GM23338 (cell line): ENCODE measurements at regions not wholly inside any gene's neighbourhood (a gene's known extent, or its start where the extent isn't known, plus 50 kb on each side); places are given as distances from the start of the nearest gene placed in this dataset.

ENCODE experiments used
- CREB1 ChIP-seq: fragments of 250-450 bp; sonication (Bioruptor Pico); IDR thresholded peaks from 2 replicates; pipeline ENCODE4 v1.5.0; 2020; ENCODE audit warnings: low read depth, mild to moderate bottlenecking, moderate library complexity
- EZH2 ChIP-seq: fragments of 200-600 bp; sonication (generic); IDR thresholded peaks from one replicate; pipeline ENCODE4 v1.8.0; 2017; ENCODE audit warnings: antibody characterized with exemption, mild to moderate bottlenecking, low read depth; ENCODE audit not compliant: unreplicated experiment
- EZH2phosphoT487 ChIP-seq: fragments of 200-600 bp; sonication (generic); IDR thresholded peaks from one replicate; pipeline ENCODE4 v1.8.1; 2018; ENCODE audit warnings: antibody characterized with exemption; ENCODE audit not compliant: unreplicated experiment
- JUNB ChIP-seq: IDR thresholded peaks from one replicate; pipeline ENCODE4 v1.6.1; 2016; ENCODE audit warnings: antibody characterized with exemption; ENCODE audit not compliant: unreplicated experiment
- NANOG ChIP-seq: IDR thresholded peaks from 2 replicates; pipeline ENCODE4 v1.6.1; 2016; ENCODE audit warnings: antibody characterized with exemption, borderline replicate concordance
- POLR2AphosphoS5 ChIP-seq: IDR thresholded peaks from 2 replicates; pipeline ENCODE4 v1.6.1; 2016; ENCODE audit warnings: antibody characterized with exemption, low read depth
- STAT1 ChIP-seq: IDR thresholded peaks from one replicate; pipeline ENCODE4 v1.6.1; 2016; ENCODE audit warnings: antibody characterized with exemption; ENCODE audit not compliant: unreplicated experiment
- ZNF114 ChIP-seq: fragments of 250-450 bp; sonication (Bioruptor Pico); IDR thresholded peaks from 2 replicates; pipeline ENCODE4 v1.5.0; 2020; ENCODE audit warnings: mild to moderate bottlenecking, moderate library complexity
- ZNF331 ChIP-seq: fragments of 250-450 bp; sonication (Bioruptor Pico); IDR thresholded peaks from 2 replicates; pipeline ENCODE4 v1.5.0; 2020; ENCODE audit warnings: low read depth, mild to moderate bottlenecking, moderate library complexity
- TF ChIP-seq, protein P1 (sequence below), 2 experiments: fragments of 200-600 bp in 1 of 2; sonication (generic) in 1 of 2; conservative IDR thresholded peaks; 2 replicates each; pipeline versions ENCODE4 v1.5.1 to v1.6.1; 2016 to 2017; ENCODE audit warnings: antibody characterized with exemption in 2 of 2, low read depth in 2 of 2, mild to moderate bottlenecking in 2 of 2, moderate library complexity in 1 of 2
- TF ChIP-seq, protein P2 (sequence below): fragments of 250-450 bp; sonication (Bioruptor Pico); IDR thresholded peaks from 2 replicates; pipeline ENCODE4 v1.5.0; 2020; ENCODE audit warnings: mild to moderate bottlenecking, moderate library complexity
- TF ChIP-seq, protein P3 (sequence below): IDR thresholded peaks from one replicate; pipeline ENCODE4 v1.6.1; 2018; ENCODE audit warnings: antibody characterized with exemption; ENCODE audit not compliant: unreplicated experiment
- TF ChIP-seq, protein P4 (sequence below): IDR thresholded peaks from 2 replicates; pipeline ENCODE4 v1.6.1; 2016; ENCODE audit warnings: antibody characterized with exemption

DNA sequence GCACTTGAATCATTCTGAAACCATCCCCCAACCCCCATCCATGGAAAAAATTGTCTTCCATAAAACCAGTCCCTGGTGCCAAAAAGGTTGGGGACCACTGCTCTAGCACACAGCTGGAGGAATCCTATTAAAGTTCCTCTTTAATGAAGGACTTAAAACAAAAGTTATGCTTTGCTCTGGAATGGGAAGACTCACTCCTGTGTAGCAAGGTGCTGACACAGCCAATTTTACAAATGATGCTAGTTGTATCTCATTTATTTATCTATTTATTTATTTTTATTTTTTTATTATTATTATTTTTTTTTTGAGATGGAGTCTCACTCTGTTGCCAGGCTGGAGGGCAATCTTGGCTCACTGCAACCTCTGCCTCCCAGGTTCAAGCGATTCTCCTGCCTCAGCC lies 58.9 kb upstream of the NDUFV2 start:
- TF ChIP-seq, protein P1, sequence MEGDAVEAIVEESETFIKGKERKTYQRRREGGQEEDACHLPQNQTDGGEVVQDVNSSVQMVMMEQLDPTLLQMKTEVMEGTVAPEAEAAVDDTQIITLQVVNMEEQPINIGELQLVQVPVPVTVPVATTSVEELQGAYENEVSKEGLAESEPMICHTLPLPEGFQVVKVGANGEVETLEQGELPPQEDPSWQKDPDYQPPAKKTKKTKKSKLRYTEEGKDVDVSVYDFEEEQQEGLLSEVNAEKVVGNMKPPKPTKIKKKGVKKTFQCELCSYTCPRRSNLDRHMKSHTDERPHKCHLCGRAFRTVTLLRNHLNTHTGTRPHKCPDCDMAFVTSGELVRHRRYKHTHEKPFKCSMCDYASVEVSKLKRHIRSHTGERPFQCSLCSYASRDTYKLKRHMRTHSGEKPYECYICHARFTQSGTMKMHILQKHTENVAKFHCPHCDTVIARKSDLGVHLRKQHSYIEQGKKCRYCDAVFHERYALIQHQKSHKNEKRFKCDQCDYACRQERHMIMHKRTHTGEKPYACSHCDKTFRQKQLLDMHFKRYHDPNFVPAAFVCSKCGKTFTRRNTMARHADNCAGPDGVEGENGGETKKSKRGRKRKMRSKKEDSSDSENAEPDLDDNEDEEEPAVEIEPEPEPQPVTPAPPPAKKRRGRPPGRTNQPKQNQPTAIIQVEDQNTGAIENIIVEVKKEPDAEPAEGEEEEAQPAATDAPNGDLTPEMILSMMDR (conservative IDR thresholded peaks at IDR 0.05; ENCODE audit: low read depth in 2 of 2): no peak
- TF ChIP-seq POLR2AphosphoS5: no peak
- no peak for TF ChIP-seq JUNB
- TF ChIP-seq ZNF114 (CRISPR knock-in tag): no peak
- no peak for TF ChIP-seq EZH2
- TF ChIP-seq, protein P2, sequence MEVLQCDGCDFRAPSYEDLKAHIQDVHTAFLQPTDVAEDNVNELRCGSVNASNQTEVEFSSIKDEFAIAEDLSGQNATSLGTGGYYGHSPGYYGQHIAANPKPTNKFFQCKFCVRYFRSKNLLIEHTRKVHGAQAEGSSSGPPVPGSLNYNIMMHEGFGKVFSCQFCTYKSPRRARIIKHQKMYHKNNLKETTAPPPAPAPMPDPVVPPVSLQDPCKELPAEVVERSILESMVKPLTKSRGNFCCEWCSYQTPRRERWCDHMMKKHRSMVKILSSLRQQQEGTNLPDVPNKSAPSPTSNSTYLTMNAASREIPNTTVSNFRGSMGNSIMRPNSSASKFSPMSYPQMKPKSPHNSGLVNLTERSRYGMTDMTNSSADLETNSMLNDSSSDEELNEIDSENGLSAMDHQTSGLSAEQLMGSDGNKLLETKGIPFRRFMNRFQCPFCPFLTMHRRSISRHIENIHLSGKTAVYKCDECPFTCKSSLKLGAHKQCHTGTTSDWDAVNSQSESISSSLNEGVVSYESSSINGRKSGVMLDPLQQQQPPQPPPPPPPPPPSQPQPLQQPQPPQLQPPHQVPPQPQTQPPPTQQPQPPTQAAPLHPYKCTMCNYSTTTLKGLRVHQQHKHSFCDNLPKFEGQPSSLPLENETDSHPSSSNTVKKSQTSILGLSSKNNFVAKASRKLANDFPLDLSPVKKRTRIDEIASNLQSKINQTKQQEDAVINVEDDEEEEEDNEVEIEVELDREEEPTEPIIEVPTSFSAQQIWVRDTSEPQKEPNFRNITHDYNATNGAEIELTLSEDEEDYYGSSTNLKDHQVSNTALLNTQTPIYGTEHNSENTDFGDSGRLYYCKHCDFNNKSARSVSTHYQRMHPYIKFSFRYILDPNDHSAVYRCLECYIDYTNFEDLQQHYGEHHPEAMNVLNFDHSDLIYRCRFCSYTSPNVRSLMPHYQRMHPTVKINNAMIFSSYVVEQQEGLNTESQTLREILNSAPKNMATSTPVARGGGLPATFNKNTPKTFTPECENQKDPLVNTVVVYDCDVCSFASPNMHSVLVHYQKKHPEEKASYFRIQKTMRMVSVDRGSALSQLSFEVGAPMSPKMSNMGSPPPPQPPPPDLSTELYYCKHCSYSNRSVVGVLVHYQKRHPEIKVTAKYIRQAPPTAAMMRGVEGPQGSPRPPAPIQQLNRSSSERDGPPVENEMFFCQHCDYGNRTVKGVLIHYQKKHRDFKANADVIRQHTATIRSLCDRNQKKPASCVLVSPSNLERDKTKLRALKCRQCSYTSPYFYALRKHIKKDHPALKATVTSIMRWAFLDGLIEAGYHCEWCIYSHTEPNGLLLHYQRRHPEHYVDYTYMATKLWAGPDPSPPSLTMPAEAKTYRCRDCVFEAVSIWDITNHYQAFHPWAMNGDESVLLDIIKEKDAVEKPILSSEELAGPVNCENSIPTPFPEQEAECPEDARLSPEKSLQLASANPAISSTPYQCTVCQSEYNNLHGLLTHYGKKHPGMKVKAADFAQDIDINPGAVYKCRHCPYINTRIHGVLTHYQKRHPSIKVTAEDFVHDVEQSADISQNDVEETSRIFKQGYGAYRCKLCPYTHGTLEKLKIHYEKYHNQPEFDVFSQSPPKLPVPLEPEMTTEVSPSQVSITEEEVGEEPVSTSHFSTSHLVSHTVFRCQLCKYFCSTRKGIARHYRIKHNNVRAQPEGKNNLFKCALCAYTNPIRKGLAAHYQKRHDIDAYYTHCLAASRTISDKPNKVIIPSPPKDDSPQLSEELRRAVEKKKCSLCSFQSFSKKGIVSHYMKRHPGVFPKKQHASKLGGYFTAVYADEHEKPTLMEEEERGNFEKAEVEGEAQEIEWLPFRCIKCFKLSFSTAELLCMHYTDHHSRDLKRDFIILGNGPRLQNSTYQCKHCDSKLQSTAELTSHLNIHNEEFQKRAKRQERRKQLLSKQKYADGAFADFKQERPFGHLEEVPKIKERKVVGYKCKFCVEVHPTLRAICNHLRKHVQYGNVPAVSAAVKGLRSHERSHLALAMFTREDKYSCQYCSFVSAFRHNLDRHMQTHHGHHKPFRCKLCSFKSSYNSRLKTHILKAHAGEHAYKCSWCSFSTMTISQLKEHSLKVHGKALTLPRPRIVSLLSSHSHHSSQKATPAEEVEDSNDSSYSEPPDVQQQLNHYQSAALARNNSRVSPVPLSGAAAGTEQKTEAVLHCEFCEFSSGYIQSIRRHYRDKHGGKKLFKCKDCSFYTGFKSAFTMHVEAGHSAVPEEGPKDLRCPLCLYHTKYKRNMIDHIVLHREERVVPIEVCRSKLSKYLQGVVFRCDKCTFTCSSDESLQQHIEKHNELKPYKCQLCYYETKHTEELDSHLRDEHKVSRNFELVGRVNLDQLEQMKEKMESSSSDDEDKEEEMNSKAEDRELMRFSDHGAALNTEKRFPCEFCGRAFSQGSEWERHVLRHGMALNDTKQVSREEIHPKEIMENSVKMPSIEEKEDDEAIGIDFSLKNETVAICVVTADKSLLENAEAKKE (CRISPR knock-in tag): no peak
- TF ChIP-seq EZH2phosphoT487: no peak
- TF ChIP-seq, protein P3, sequence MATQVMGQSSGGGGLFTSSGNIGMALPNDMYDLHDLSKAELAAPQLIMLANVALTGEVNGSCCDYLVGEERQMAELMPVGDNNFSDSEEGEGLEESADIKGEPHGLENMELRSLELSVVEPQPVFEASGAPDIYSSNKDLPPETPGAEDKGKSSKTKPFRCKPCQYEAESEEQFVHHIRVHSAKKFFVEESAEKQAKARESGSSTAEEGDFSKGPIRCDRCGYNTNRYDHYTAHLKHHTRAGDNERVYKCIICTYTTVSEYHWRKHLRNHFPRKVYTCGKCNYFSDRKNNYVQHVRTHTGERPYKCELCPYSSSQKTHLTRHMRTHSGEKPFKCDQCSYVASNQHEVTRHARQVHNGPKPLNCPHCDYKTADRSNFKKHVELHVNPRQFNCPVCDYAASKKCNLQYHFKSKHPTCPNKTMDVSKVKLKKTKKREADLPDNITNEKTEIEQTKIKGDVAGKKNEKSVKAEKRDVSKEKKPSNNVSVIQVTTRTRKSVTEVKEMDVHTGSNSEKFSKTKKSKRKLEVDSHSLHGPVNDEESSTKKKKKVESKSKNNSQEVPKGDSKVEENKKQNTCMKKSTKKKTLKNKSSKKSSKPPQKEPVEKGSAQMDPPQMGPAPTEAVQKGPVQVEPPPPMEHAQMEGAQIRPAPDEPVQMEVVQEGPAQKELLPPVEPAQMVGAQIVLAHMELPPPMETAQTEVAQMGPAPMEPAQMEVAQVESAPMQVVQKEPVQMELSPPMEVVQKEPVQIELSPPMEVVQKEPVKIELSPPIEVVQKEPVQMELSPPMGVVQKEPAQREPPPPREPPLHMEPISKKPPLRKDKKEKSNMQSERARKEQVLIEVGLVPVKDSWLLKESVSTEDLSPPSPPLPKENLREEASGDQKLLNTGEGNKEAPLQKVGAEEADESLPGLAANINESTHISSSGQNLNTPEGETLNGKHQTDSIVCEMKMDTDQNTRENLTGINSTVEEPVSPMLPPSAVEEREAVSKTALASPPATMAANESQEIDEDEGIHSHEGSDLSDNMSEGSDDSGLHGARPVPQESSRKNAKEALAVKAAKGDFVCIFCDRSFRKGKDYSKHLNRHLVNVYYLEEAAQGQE: no peak
- no peak for TF ChIP-seq CREB1
- no peak for TF ChIP-seq NANOG
- TF ChIP-seq ZNF331 (CRISPR knock-in tag): no peak
- TF ChIP-seq, protein P4, sequence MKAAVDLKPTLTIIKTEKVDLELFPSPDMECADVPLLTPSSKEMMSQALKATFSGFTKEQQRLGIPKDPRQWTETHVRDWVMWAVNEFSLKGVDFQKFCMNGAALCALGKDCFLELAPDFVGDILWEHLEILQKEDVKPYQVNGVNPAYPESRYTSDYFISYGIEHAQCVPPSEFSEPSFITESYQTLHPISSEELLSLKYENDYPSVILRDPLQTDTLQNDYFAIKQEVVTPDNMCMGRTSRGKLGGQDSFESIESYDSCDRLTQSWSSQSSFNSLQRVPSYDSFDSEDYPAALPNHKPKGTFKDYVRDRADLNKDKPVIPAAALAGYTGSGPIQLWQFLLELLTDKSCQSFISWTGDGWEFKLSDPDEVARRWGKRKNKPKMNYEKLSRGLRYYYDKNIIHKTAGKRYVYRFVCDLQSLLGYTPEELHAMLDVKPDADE: no peak
- no peak for TF ChIP-seq STAT1
